PC-9 (cell line): ENCODE measurements at regions not wholly inside any gene's neighbourhood (a gene's known extent, or its start where the extent isn't known, plus 50 kb on each side); places are given as distances from the start of the nearest gene placed in this dataset.

Source experiments
- EZH2 ChIP-seq: fragments of 200-600 bp; sonication (generic); IDR thresholded peaks from 2 replicates; pipeline ENCODE4 v1.8.0; 2017; ENCODE audit warnings: antibody characterized with exemption, low read depth
- TF ChIP-seq, protein P1 (sequence below): fragments of 200-600 bp; sonication (generic); conservative IDR thresholded peaks from 2 replicates; pipeline ENCODE4 v1.6.1; 2017; ENCODE audit warnings: mixed run types, antibody characterized with exemption, mild to moderate bottlenecking, moderate library complexity

- no peak for TF ChIP-seq EZH2
- TF ChIP-seq, protein P1, sequence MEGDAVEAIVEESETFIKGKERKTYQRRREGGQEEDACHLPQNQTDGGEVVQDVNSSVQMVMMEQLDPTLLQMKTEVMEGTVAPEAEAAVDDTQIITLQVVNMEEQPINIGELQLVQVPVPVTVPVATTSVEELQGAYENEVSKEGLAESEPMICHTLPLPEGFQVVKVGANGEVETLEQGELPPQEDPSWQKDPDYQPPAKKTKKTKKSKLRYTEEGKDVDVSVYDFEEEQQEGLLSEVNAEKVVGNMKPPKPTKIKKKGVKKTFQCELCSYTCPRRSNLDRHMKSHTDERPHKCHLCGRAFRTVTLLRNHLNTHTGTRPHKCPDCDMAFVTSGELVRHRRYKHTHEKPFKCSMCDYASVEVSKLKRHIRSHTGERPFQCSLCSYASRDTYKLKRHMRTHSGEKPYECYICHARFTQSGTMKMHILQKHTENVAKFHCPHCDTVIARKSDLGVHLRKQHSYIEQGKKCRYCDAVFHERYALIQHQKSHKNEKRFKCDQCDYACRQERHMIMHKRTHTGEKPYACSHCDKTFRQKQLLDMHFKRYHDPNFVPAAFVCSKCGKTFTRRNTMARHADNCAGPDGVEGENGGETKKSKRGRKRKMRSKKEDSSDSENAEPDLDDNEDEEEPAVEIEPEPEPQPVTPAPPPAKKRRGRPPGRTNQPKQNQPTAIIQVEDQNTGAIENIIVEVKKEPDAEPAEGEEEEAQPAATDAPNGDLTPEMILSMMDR, result no peak
These were observed 418.1 kb upstream of the DCC start for GRCh38 chr18:51921862-51922261.
